GM18507 (cell line): ENCODE measurements at regions not wholly inside any gene's neighbourhood (a gene's known extent, or its start where the extent isn't known, plus 50 kb on each side); places are given as distances from the start of the nearest gene placed in this dataset.
"Not testable (repeated sequence)": the region's sequence is repeated elsewhere in the genome, so short reads cannot be mapped to it uniquely, and the experiment has no call there.

ENCODE experiments used
- DNase-seq: peaks from one replicate; pipeline ENCODE4 v3.0.0; 2011; ENCODE audit warnings: low read depth; ENCODE audit not compliant: insufficient read length; ENCODE audit errors: extremely low spot score
- FAIRE-seq: peaks from 2 replicates; lab custom pipeline; 2011; peaks lifted over from hg19 to GRCh38; lab: Jason Lieb, UNC

- FAIRE-seq (no peak), DNase-seq (no peak)
Observed at GRCh38 chr1:72433591-72433990, 151.3 kb upstream of the NEGR1 start.

DNA sequence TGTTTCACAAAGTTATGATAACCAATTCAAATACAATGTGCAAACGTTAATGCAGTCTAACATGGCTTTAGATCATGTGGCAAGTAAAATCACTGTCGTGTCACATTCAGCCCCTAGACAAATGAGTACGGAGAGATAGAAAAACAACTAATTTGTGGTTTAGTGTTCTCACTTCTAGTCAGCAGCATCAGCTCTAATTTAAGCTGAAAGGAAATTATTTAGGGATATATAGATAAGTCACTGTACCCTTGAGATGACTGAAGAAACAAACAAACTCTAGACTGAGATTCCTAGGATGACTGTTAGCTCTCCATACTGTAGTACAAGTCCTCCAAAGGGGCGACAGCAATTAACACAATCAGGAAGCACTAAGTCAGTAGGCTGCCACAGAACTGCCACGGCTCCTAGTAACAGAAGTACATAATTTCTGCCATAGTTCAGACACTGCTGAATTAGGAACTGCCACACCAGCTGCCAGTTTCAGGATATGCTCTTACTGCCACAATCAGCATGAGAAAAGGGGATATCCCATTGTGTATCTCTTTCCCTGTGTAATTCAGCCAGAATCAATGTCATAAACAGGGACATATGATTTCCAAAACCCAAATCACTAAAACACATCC is 150.4 kb upstream of the NEGR1 start:
- DNase-seq (no peak), FAIRE-seq (no peak)

DNA sequence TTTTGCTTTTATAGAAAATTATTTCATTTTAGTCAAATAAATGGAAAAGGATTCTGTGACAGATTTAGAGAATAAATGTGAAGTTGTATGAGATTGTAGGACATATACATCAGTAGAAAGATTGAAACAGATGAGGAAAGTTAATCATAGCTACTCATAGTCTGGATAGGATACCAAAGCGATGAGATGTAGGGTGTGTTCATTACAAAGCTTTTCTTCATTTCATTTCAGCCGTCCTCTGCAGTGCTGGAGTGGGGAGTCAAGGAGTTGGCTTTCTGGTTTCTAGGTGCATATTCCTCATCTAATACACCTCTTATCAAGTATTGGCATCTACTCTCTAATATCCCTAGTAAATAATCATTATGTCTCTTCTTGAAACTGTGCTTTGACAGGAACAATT is 149.5 kb upstream of the NEGR1 start:
- no peak for FAIRE-seq
- DNase-seq, result no peak

DNA sequence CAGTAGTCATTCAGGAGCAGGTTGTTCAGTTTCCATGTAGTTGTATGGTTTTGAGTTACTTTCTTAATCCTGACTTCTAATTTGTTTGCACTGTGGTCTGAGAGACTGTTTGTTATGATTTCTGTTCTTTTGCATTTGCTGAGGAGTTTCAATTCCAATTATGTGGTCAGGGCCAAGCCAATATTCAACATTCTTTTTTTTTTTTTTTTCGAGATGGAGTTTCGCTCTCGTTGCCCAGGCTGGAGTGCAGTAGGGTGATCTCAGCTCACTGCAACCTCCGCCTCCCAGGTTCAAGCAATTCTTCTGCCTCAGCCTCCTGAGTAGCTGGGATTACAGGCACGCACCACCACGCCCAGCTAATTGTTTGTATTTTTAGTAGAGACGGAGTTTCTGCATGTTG is 145.9 kb upstream of the NEGR1 start:
- not testable (repeated sequence) for FAIRE-seq, DNase-seq

- no peak for FAIRE-seq
Observed at GRCh38 chr1:72419229-72419628, 136.9 kb upstream of the NEGR1 start.

DNA sequence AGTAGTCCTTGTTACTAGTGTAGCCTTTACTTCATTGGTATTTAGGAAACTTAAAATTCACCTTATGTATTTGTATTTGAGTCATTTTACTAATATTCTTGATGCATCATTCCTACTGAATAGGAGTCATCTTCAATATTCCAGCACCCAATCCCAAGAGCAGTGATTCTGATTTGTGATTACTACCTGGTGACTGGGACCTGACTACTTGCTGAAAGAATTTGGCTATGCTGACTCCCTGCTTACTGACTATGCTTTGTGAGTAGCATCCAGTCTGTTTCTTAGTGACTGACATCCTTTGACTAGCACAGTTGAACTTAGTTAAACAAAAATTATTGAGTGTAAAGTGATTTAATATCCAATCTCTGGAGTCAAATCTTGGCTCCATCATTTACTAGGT is 129.9 kb upstream of the NEGR1 start:
- FAIRE-seq (no peak), DNase-seq (no peak)

More at GRCh38 chr1:72419229-72419628, 136.9 kb upstream of the NEGR1 start:
- no peak for DNase-seq

GRCh38 chr1:72399807-72400206 is 117.5 kb upstream of the NEGR1 start:
- DNase-seq (no peak), FAIRE-seq (no peak)

GRCh38 chr1:72397786-72398185 is 115.4 kb upstream of the NEGR1 start:
- FAIRE-seq, result no peak
- DNase-seq, result no peak

DNA sequence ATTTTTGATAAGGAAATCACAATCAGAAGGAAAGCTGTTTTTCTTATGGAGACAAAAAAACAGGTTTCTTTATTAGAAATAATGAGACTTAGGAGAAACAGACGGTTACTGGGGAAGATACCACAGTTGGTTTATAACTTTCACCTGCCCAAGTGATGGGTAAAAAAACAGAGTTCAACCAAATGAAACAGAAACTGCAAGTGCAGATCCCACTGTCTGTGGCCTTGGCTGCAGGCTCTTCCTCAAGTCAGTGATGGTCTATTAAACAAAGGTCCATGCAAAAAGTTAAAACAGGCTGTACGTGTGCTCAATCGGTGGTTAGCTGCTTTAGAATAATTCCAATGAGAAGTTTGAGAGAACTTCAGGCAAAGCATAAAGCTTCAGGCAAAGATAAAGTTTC is 112.1 kb upstream of the NEGR1 start:
- no peak for DNase-seq
- no peak for FAIRE-seq

GRCh38 chr1:72379072-72379471 is 96.7 kb upstream of the NEGR1 start:
- FAIRE-seq (no peak), DNase-seq (no peak)

GRCh38 chr1:72375226-72375625 is 92.9 kb upstream of the NEGR1 start:
- FAIRE-seq, result no peak
- DNase-seq, result no peak

- DNase-seq (no peak), FAIRE-seq (no peak)
Observed at GRCh38 chr1:72371259-72372035, 89.1 kb upstream of the NEGR1 start.

GRCh38 chr1:72370836-72371235 is 88.5 kb upstream of the NEGR1 start:
- not testable (repeated sequence) for DNase-seq, FAIRE-seq

DNA sequence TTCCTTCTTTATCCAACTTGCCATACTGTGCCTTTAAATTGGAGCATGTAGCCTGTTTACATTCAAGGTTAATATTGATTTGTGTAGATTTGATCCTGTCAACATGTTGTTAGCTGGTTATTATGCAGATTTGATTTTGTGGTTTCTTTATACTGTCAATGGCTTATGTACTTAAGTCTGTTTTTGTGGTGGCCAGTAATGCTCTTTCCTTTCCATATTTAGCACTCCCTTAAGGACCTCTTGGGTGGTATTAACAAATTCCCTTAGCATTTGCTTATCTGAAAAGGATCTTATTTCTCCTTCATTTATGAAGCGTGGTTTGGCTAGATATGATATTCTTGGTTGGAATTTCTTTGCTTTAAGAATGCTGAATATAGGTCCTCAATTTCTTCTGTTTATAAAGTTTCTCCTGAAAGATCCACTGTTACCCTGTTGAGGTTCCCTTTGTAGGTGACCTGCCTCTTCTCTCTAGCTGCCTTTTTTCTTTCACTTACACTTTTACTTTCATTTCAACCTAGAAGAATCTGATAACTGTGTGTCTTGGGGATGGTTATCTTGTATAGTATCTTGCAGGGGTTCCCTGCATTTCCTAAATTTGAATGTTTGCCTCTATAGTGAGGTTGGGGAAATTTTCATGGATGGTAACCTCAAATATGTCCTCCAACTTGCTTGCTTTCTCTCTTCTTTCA is 86.9 kb upstream of the NEGR1 start:
- DNase-seq (no peak), FAIRE-seq (no peak)

GRCh38 chr1:72366466-72366865 is 84.1 kb upstream of the NEGR1 start:
- no peak for DNase-seq
- FAIRE-seq, result no peak

- DNase-seq, result no peak
- no peak for FAIRE-seq
Observed at GRCh38 chr1:72365693-72366092, 83.4 kb upstream of the NEGR1 start.

DNA sequence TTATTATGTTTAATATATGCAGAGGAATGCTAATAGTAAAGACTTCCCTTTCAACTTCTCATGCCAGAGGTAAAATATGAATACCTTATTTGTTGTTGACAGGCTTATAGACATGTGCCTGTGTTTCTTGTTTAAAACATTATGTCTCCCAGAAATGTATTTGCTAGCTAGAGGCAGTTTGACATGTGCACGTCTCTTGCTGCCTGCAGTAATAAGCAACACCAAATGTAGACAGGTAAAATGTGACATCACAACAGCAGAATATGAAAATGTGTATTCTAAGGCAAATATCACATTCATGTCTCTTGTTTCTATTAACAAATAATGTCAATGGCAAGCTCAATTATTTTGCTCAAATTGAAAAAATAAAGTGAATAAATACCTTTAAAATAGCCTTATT is 80.2 kb upstream of the NEGR1 start:
- FAIRE-seq, result no peak

DNA sequence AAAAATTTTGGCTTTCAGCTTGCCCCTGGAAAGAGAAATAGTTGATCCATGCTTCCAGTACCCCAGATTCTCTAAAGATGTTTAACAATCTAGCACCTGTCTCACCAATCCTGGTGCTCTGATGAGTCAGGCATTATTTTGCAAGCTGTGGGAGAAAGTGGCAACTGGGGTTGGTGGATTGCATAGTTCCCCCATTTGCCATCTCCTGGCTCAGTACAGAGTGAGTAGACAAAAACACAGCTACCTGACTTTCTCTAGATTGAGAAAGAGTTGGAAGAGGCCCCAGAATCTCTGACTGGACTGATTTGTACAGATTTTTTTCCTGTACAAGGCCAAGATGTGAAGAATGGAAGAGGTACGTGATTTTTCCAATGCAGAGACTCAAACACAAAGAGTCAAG is 75.1 kb upstream of the NEGR1 start:
- FAIRE-seq, result no peak
- no peak for DNase-seq

More for the DNA sequence above, 80.2 kb upstream of the NEGR1 start:
- no peak for DNase-seq

DNA sequence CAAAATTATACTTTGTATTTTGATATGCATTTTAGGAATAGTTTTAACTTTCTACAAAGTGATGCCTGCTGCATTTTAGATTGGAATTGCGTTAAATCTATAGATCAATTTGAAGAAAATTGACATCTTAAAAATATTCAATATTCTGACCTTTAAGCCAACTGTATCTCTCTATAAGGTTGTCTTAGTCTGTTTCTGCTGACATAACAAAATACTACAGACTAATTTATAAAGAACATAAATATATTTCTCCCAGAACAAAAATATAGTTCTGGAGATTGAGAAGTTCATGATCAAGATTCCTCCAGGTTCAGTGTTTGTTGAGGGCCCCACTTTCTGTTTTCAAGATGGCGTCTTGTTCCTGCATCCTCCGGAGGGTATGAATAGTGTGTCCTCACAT is 73.6 kb upstream of the NEGR1 start:
- no peak for FAIRE-seq
- no peak for DNase-seq

- no peak for DNase-seq
- no peak for FAIRE-seq
Observed at GRCh38 chr1:72341661-72342060, 59.3 kb upstream of the NEGR1 start.

DNA sequence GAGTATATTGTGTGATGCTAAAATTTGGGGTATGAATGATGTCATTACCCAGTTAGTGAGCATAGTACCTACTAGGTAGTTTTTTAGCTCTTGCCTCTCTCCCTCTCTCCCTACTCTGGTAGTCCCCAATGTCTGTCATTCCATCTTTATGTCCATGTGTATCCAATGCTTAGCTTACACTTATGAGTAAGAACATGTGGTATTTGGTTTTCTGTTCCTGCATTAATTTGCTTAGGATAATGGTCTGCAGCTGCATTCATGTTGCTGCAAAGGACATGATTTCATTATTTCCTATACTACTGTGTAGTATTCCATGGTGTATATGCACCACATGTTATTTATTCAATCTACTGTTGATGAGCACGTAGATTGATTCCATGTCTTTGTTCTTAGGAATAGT is 54.4 kb upstream of the NEGR1 start:
- no peak for FAIRE-seq

More for the DNA sequence above, 54.4 kb upstream of the NEGR1 start:
- DNase-seq, result no peak
